OCI-LY1 (cell line): ENCODE measurements at regions not wholly inside any gene's neighbourhood (a gene's known extent, or its start where the extent isn't known, plus 50 kb on each side); places are given as distances from the start of the nearest gene placed in this dataset.
"Not testable (repeated sequence)": the region's sequence is repeated elsewhere in the genome, so short reads cannot be mapped to it uniquely, and the experiment has no call there.

Experiments
- EZH2 ChIP-seq: fragments of 200-600 bp; sonication (generic), shearing (Covaris generic); IDR thresholded peaks from 2 replicates; pipeline ENCODE4 v1.8.0; 2017; ENCODE audit warnings: borderline replicate concordance, mixed run types, mild to moderate bottlenecking, antibody characterized with exemption, low read length, moderate library complexity, mixed read lengths
- TF ChIP-seq, protein P1 (sequence below): fragments of 200-600 bp; sonication (generic), shearing (Covaris generic); IDR thresholded peaks from 2 replicates; pipeline ENCODE4 v1.5.1; 2017; ENCODE audit warnings: mild to moderate bottlenecking, antibody characterized with exemption, low read length, moderate library complexity, mixed read lengths

GRCh38 chr12:112712751-112713150 is 78.8 kb upstream of the RPH3A start:
- TF ChIP-seq, protein P1, sequence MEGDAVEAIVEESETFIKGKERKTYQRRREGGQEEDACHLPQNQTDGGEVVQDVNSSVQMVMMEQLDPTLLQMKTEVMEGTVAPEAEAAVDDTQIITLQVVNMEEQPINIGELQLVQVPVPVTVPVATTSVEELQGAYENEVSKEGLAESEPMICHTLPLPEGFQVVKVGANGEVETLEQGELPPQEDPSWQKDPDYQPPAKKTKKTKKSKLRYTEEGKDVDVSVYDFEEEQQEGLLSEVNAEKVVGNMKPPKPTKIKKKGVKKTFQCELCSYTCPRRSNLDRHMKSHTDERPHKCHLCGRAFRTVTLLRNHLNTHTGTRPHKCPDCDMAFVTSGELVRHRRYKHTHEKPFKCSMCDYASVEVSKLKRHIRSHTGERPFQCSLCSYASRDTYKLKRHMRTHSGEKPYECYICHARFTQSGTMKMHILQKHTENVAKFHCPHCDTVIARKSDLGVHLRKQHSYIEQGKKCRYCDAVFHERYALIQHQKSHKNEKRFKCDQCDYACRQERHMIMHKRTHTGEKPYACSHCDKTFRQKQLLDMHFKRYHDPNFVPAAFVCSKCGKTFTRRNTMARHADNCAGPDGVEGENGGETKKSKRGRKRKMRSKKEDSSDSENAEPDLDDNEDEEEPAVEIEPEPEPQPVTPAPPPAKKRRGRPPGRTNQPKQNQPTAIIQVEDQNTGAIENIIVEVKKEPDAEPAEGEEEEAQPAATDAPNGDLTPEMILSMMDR: not testable (repeated sequence)
- TF ChIP-seq EZH2: not testable (repeated sequence)
